ENCODE measurements at regions not wholly inside any gene's neighbourhood (a gene's known extent, or its start where the extent isn't known, plus 50 kb on each side); places are given as distances from the start of the nearest gene placed in this dataset.

GRCh38 chr12:92382383-92382878, 236.8 kb upstream of the BTG1 start:
- no peak overlapping the region for H3K4me2 ChIP-seq (ENCODE audit: control insufficient read depth, insufficient read depth)
- H3K4me3 ChIP-seq: no peak overlapping the region
- no peaks in the 10 kb centered on the region for H3K79me2 ChIP-seq (ENCODE audit: control insufficient read depth, insufficient read depth, low read length)
- no peaks in the 10 kb centered on the region for H3K4me1 ChIP-seq (ENCODE audit: control insufficient read depth, insufficient read depth, low read length)
- POLR2A ChIA-PET: no interaction called here
- CTCF ChIA-PET: no interaction called here
- FAIRE-seq (no peak), ATAC-seq (no peak), DNase-seq (ENCODE audit: low read depth, low spot score) (no peak)
- no peaks in the 10 kb centered on the region for H4K20me1 ChIP-seq (ENCODE audit: control insufficient read depth, insufficient read depth)
- H3K9me3 ChIP-seq (replicated peaks; ENCODE audit: control insufficient read depth, insufficient read depth, low read length): no peaks in the 10 kb centered on the region; the same call in 2 of the 3 replicates
- H2AFZ ChIP-seq (ENCODE audit: control insufficient read depth, low read depth, low read length): no peak overlapping the region
- intact Hi-C loops (cut with micrococcal nuclease; ENCODE audit: unreplicated experiment) (no loop called here), in situ Hi-C loops (cut with MboI) (no loop called here)
- WGBS (ENCODE audit: insufficient coverage, insufficient replicate concordance, low lambda C conversion rate, missing lambda C conversion rate): 100% methylated on average over 3 of the region's 3 CpGs
- no peak overlapping the region for H3K9ac ChIP-seq (ENCODE audit: control insufficient read depth, insufficient read depth, low read length)
- H3K36me3 ChIP-seq (ENCODE audit: control insufficient read depth in 2 of 2, insufficient read depth in 2 of 2, low read length in 1 of 2): no peaks in the 10 kb centered on the region
- BruUV-seq (replicated peaks): no TSS peak
- no peak overlapping the region for H3K27ac ChIP-seq (ENCODE audit: control insufficient read depth, insufficient read depth)
- no peak for TF ChIP-seq ZBED1 (IDR thresholded peaks at IDR 0.05; ENCODE audit: borderline replicate concordance)
- TF ChIP-seq CHD4 (IDR thresholded peaks at IDR 0.05): no peak
- no peak for TF ChIP-seq SUPT20H (IDR thresholded peaks at IDR 0.05; ENCODE audit: borderline replicate concordance, control insufficient read depth, low read depth, low read length)
- TF ChIP-seq PRDM15 (CRISPR knock-in tag; IDR thresholded peaks at IDR 0.05): no peak
- no peak for TF ChIP-seq NFYA (IDR thresholded peaks at IDR 0.05; ENCODE audit: borderline replicate concordance, low read depth, low read length)
- TF ChIP-seq CUX1 (IDR thresholded peaks at IDR 0.05; ENCODE audit: insufficient replicate concordance, low read depth, low read length): no peak
- no peak for TF ChIP-seq ZNF24 (IDR thresholded peaks at IDR 0.05)
- TF ChIP-seq ATF3 (IDR thresholded peaks at IDR 0.05; ENCODE audit: borderline replicate concordance, extremely low read depth, low read depth, low read length): no peak
- SMC1A ChIA-PET (ENCODE audit: uncharacterized antibody, unreplicated experiment): no interaction called here
- RAD21 ChIA-PET (ENCODE audit: unreplicated experiment): no interaction called here
- H3K27me3 ChIP-seq (replicated peaks in 1 of 2; ENCODE audit: control insufficient read depth in 2 of 2, insufficient read depth in 2 of 2, low read length in 1 of 2): no peaks in the 10 kb centered on the region

Data from GM12878 (cell line).